ENCODE measurements at regions not wholly inside any gene's neighbourhood (a gene's known extent, or its start where the extent isn't known, plus 50 kb on each side); places are given as distances from the start of the nearest gene placed in this dataset.

- Histone ChIP-seq H2BK120ac (replicated peaks; ENCODE audit: low read depth, low read length) (no peak overlapping the region), H3K14ac (ENCODE audit: insufficient read length) (no peak overlapping the region), H4K91ac (replicated peaks; ENCODE audit: insufficient read length, low read length) (no peak overlapping the region), H3K18ac (ENCODE audit: extremely low read depth, low read length) (no peak overlapping the region), H2BK5ac (ENCODE audit: low read depth, low read length) (no peak overlapping the region), H3K56ac (replicated peaks; ENCODE audit: insufficient read length, low read depth, low read length) (no peak overlapping the region), H3K23me2 (ENCODE audit: low read depth, low read length) (no peaks in the 10 kb centered on the region; the same call in 1 of the 2 replicates), H3K27me3 (replicated peaks in 1 of 4; ENCODE audit: control insufficient read depth in 3 of 4, extremely low read depth in 1 of 4, insufficient read depth in 3 of 4, low read length in 3 of 4) (peaks cover 0 to 2% (median 0%) of the 10 kb centered on the region in 4 experiments; a peak in 2 of 7 replicates), H3K27ac (ENCODE audit: low read depth, low read length) (no peak overlapping the region), H2AK5ac (ENCODE audit: low read depth, low read length) (no peak overlapping the region), H2AFZ (ENCODE audit: low read length) (no peak overlapping the region), H3K4me2 (ENCODE audit: insufficient read depth in 1 of 2, low read depth in 2 of 2, low read length in 2 of 2) (no peak overlapping the region), H2BK20ac (ENCODE audit: low read length) (no peak overlapping the region), H3K9me3 (ENCODE audit: insufficient read depth in 2 of 2, low read depth in 1 of 2, low read length in 1 of 2) (no peaks in the 10 kb centered on the region), H3K23ac (ENCODE audit: insufficient read length) (no peak overlapping the region), H2BK12ac (ENCODE audit: low read depth, low read length) (no peak overlapping the region), H3K79me1 (ENCODE audit: low read depth, low read length) (no peaks in the 10 kb centered on the region), H3K9ac (replicated peaks in 1 of 4; ENCODE audit: extremely low read depth in 1 of 4, low read depth in 3 of 4, low read length in 3 of 4) (no peak overlapping the region), H3K4me3 (ENCODE audit: extremely low read depth in 1 of 4, insufficient read depth in 2 of 4, low read depth in 3 of 4, low read length in 4 of 4) (no peak overlapping the region), H3K36me3 (ENCODE audit: control insufficient read depth in 2 of 4, insufficient read depth in 4 of 4, low read length in 3 of 4) (no peaks in the 10 kb centered on the region), H4K20me1 (replicated peaks in 1 of 2; ENCODE audit: control insufficient read depth in 1 of 2, insufficient read depth in 2 of 2, low read length in 2 of 2) (no peaks in the 10 kb centered on the region), H3K79me2 (ENCODE audit: control insufficient read depth in 1 of 2, insufficient read depth in 2 of 2, low read length in 2 of 2) (no peaks in the 10 kb centered on the region), H2BK15ac (ENCODE audit: low read length) (no peak overlapping the region), H3K4me1 (replicated peaks in 1 of 4; ENCODE audit: control insufficient read depth in 3 of 4, insufficient read depth in 4 of 4, low read length in 3 of 4) (peaks cover 0 to 8% (median 5%) of the 10 kb centered on the region in 4 experiments; a peak in 5 of 7 replicates), H4K5ac (ENCODE audit: insufficient read length, low read depth, low read length) (no peak overlapping the region), H4K8ac (ENCODE audit: extremely low read depth, insufficient read depth, low read length) (no peak overlapping the region), H3K4ac (replicated peaks; ENCODE audit: insufficient read length, low read depth, low read length) (no peak overlapping the region)
- 71% methylated on average over 7 of the region's 7 CpGs; no CpG with 5 or more reads in 1 of the 2 experiments for WGBS, 2 experiments (ENCODE audit: extremely low coverage in 1 of 2, insufficient coverage in 1 of 2, insufficient read length in 1 of 2, insufficient replicate concordance in 2 of 2, low coverage in 1 of 2, low lambda C conversion rate in 2 of 2, missing lambda C conversion rate in 1 of 2)
- DNase-seq (ENCODE audit: low read depth in 1 of 2, low spot score in 2 of 2), result no peak
- no peak for FAIRE-seq
- POLR2A ChIA-PET (ENCODE audit: partially characterized antibody), result no interaction called here
- CTCF ChIA-PET (ENCODE audit: partially characterized antibody), result interaction anchor here (1.7 kb wide), 1 partner anchor 15 kb away, joined by 4 read pairs; no protein-coding TSS in a partner anchor
- TF ChIP-seq CHD1 (IDR thresholded peaks at IDR 0.05; ENCODE audit: low read depth, low read length), result no peak
- TF ChIP-seq POLR2AphosphoS5 (IDR thresholded peaks at IDR 0.05; ENCODE audit: low read depth, low read length), result no peak
- TF ChIP-seq EP300 (IDR thresholded peaks at IDR 0.05; ENCODE audit: borderline replicate concordance in 1 of 2, low read depth in 2 of 2, low read length in 2 of 2), result no peak
- TF ChIP-seq POLR2A (IDR thresholded peaks at IDR 0.05; ENCODE audit: control extremely low read depth in 1 of 2, low read depth in 2 of 2, low read length in 2 of 2), result no peak
Measured at GRCh38 chr9:38278931-38279679, 113.4 kb upstream of the ALDH1B1 start.

Data from H1 (cell line).